DOHH2 (cell line): ENCODE measurements at regions not wholly inside any gene's neighbourhood (a gene's known extent, or its start where the extent isn't known, plus 50 kb on each side); places are given as distances from the start of the nearest gene placed in this dataset.

Experiments used
- H3F3A ChIP-seq: fragments of 200-600 bp; sonication (generic), shearing (Covaris generic); 2 replicates; pipeline ENCODE4 v1.6.0; 2016; ENCODE audit warnings: antibody characterized with exemption, mild to moderate bottlenecking; ENCODE audit not compliant: control insufficient read depth, insufficient read depth
- H3K27ac ChIP-seq: fragments of 200-600 bp; sonication (generic); 2 replicates; pipeline ENCODE4 v1.5.1; 2014; ENCODE audit warnings: low read depth, mild to moderate bottlenecking, low read length, moderate library complexity
- H3K27me3 ChIP-seq: fragments of 200-600 bp; sonication (generic); 2 replicates; pipeline ENCODE4 v1.6.1; 2014; ENCODE audit warnings: mild to moderate bottlenecking, low read length, mixed read lengths; ENCODE audit not compliant: control insufficient read depth
- H3K36me3 ChIP-seq: fragments of 200-600 bp; sonication (generic); 2 replicates; pipeline ENCODE4 v1.6.1; 2014; ENCODE audit warnings: mild to moderate bottlenecking, low read length, moderate library complexity, mixed read lengths; ENCODE audit not compliant: control insufficient read depth
- H3K4me1 ChIP-seq: fragments of 200-600 bp; sonication (generic); 2 replicates; pipeline ENCODE4 v1.6.1; 2014; ENCODE audit warnings: mild to moderate bottlenecking, low read length, mixed read lengths; ENCODE audit not compliant: control insufficient read depth
- H3K4me2 ChIP-seq: fragments of 200-600 bp; sonication (generic); 2 replicates; pipeline ENCODE4 v1.6.0; 2014; ENCODE audit warnings: mild to moderate bottlenecking, low read length, moderate library complexity
- H3K4me3 ChIP-seq: fragments of 200-600 bp; sonication (generic); 2 replicates; pipeline ENCODE4 v1.5.1; 2014; ENCODE audit warnings: mild to moderate bottlenecking, low read length, mixed read lengths
- H3K79me2 ChIP-seq: fragments of 200-600 bp; sonication (generic); 2 replicates; pipeline ENCODE4 v1.6.1; 2014; ENCODE audit warnings: mild to moderate bottlenecking, low read length, mixed read lengths; ENCODE audit not compliant: control insufficient read depth
- H3K9me2 ChIP-seq: fragments of 200-600 bp; sonication (generic); replicated peaks from 2 replicates; pipeline ENCODE4 v1.6.1; 2014; ENCODE audit warnings: mild to moderate bottlenecking, low read length, mixed read lengths; ENCODE audit not compliant: control insufficient read depth
- H3K9me3 ChIP-seq: fragments of 200-600 bp; sonication (generic); 2 replicates; pipeline ENCODE4 v1.6.1; 2014; ENCODE audit warnings: antibody characterized with exemption, low read length, mixed read lengths; ENCODE audit not compliant: control insufficient read depth, insufficient read depth
- H4K20me1 ChIP-seq: fragments of 200-600 bp; sonication (generic); 2 replicates; pipeline ENCODE4 v1.6.0; 2014; ENCODE audit warnings: low read depth, mild to moderate bottlenecking, antibody characterized with exemption, low read length, moderate library complexity; ENCODE audit not compliant: control insufficient read depth, insufficient read depth
- CTCF ChIP-seq: fragments of 200-600 bp; sonication (generic); IDR thresholded peaks from one replicate; pipeline ENCODE4 v1.5.1; 2014; ENCODE audit warnings: antibody characterized with exemption, mild to moderate bottlenecking, low read depth, low read length; ENCODE audit not compliant: poor library complexity, severe bottlenecking
- EZH2phosphoT487 ChIP-seq: fragments of 200-600 bp; sonication (generic); IDR thresholded peaks from 2 replicates; pipeline ENCODE4 v1.6.1; 2017; ENCODE audit warnings: borderline replicate concordance, mild to moderate bottlenecking, antibody characterized with exemption, low read length, moderate library complexity, mixed read lengths

GRCh38 chr10:43931308-43931930, 282.7 kb upstream of the ZNF32 start:
- Histone ChIP-seq H3K9me2 (no peaks in the 10 kb centered on the region), H3K4me2 (no peak overlapping the region), H3K79me2 (no peaks in the 10 kb centered on the region), H3F3A (no peaks in the 10 kb centered on the region), H3K27ac (no peak overlapping the region), H3K4me1 (no peaks in the 10 kb centered on the region), H3K36me3 (no peaks in the 10 kb centered on the region), H3K4me3 (no peak overlapping the region), H3K9me3 (no peaks in the 10 kb centered on the region), H4K20me1 (no peaks in the 10 kb centered on the region), H3K27me3 (no peaks in the 10 kb centered on the region; the same call in 1 of the 2 replicates)
- TF ChIP-seq CTCF (no peak), EZH2phosphoT487 (no peak)

GRCh38 chr10:43930777-43931176, 282.1 kb upstream of the ZNF32 start:
- Histone ChIP-seq H3K9me2 (no peaks in the 10 kb centered on the region), H3K27me3 (no peaks in the 10 kb centered on the region; the same call in 1 of the 2 replicates), H3K36me3 (no peaks in the 10 kb centered on the region), H3K27ac (no peak overlapping the region), H3F3A (no peaks in the 10 kb centered on the region), H3K4me1 (no peaks in the 10 kb centered on the region), H3K4me2 (no peak overlapping the region), H3K4me3 (no peak overlapping the region), H4K20me1 (no peaks in the 10 kb centered on the region), H3K79me2 (no peaks in the 10 kb centered on the region), H3K9me3 (no peaks in the 10 kb centered on the region)
- no peak for TF ChIP-seq CTCF
- TF ChIP-seq EZH2phosphoT487: no peak

GRCh38 chr10:43930243-43930642, 281.6 kb upstream of the ZNF32 start:
- H3K9me3 ChIP-seq: no peaks in the 10 kb centered on the region

More at GRCh38 chr10:43930243-43930642, 281.6 kb upstream of the ZNF32 start:
- no peaks in the 10 kb centered on the region for H4K20me1 ChIP-seq
- no peaks in the 10 kb centered on the region for H3K36me3 ChIP-seq
- no peak overlapping the region for H3K4me2 ChIP-seq
- no peaks in the 10 kb centered on the region for H3K9me2 ChIP-seq
- H3K79me2 ChIP-seq: no peaks in the 10 kb centered on the region
- H3K27ac ChIP-seq: no peak overlapping the region
- no peaks in the 10 kb centered on the region for H3K27me3 ChIP-seq
- TF ChIP-seq CTCF: no peak
- TF ChIP-seq EZH2phosphoT487: no peak
- H3K4me3 ChIP-seq: no peak overlapping the region
- no peaks in the 10 kb centered on the region for H3K4me1 ChIP-seq
- H3F3A ChIP-seq: no peaks in the 10 kb centered on the region
